ENCODE measurements at regions not wholly inside any gene's neighbourhood (a gene's known extent, or its start where the extent isn't known, plus 50 kb on each side); places are given as distances from the start of the nearest gene placed in this dataset.

- Histone ChIP-seq H3K9me3 (ENCODE audit: control insufficient read depth in 1 of 2, insufficient read depth in 1 of 2, low read depth in 1 of 2, low read length in 2 of 2) (no peaks in the 10 kb centered on the region), H3K79me2 (ENCODE audit: insufficient read depth, low read length) (no peaks in the 10 kb centered on the region), H3K27ac (ENCODE audit: low read depth, low read length) (no peak overlapping the region), H3K9ac (ENCODE audit: low read length) (no peak overlapping the region), H4K20me1 (ENCODE audit: insufficient read depth) (no peaks in the 10 kb centered on the region), H3K36me3 (ENCODE audit: control insufficient read depth in 1 of 2, insufficient read depth in 2 of 2, low read length in 2 of 2) (no peaks in the 10 kb centered on the region), H3K9me2 (ENCODE audit: insufficient read depth) (no peaks in the 10 kb centered on the region), H3K4me2 (ENCODE audit: low read length) (no peak overlapping the region), H3K4me3 (replicated peaks in 1 of 2; ENCODE audit: low read depth in 1 of 2, low read length in 2 of 2) (no peak overlapping the region), H2AFZ (ENCODE audit: low read depth, low read length, poor library complexity, severe bottlenecking) (no peak overlapping the region), H3K27me3 (ENCODE audit: insufficient read depth, low read length) (no peaks in the 10 kb centered on the region), H3K4me1 (ENCODE audit: control insufficient read depth in 1 of 2, insufficient read depth in 2 of 2, low read length in 2 of 2) (peaks cover 0 to 18% of the 10 kb centered on the region in 2 experiments; a peak in 1 of 4 replicates)
- CTCF ChIA-PET, result no interaction called here
- RAD21 ChIA-PET (ENCODE audit: low non-redundant PET in 1 of 2, low total read pairs in 2 of 2, uncharacterized antibody in 2 of 2, unreplicated experiment in 2 of 2), result no interaction called here
- POLR2A ChIA-PET, result no interaction called here
- DNase-seq (ENCODE audit: low read depth, low spot score), result no peak
- intact Hi-C loops (cut with micrococcal nuclease), result no loop called here
- no peak for TF ChIP-seq SIN3A (IDR thresholded peaks at IDR 0.05; ENCODE audit: low read depth)
- no peak for TF ChIP-seq SRF (IDR thresholded peaks at IDR 0.05; ENCODE audit: low read depth)
- no peak for TF ChIP-seq ELF1 (IDR thresholded peaks at IDR 0.05; ENCODE audit: borderline replicate concordance, low read depth)
- TF ChIP-seq YY1 (IDR thresholded peaks at IDR 0.05; ENCODE audit: extremely low read depth, insufficient replicate concordance, low read depth, low read length), result no peak
- no peak for TF ChIP-seq TCF7L2 (IDR thresholded peaks at IDR 0.05; ENCODE audit: borderline replicate concordance, extremely low read depth, insufficient read depth, insufficient read length)
- no peak for TF ChIP-seq EGR1 (IDR thresholded peaks at IDR 0.05; ENCODE audit: low read depth)
- TF ChIP-seq, protein P1, sequence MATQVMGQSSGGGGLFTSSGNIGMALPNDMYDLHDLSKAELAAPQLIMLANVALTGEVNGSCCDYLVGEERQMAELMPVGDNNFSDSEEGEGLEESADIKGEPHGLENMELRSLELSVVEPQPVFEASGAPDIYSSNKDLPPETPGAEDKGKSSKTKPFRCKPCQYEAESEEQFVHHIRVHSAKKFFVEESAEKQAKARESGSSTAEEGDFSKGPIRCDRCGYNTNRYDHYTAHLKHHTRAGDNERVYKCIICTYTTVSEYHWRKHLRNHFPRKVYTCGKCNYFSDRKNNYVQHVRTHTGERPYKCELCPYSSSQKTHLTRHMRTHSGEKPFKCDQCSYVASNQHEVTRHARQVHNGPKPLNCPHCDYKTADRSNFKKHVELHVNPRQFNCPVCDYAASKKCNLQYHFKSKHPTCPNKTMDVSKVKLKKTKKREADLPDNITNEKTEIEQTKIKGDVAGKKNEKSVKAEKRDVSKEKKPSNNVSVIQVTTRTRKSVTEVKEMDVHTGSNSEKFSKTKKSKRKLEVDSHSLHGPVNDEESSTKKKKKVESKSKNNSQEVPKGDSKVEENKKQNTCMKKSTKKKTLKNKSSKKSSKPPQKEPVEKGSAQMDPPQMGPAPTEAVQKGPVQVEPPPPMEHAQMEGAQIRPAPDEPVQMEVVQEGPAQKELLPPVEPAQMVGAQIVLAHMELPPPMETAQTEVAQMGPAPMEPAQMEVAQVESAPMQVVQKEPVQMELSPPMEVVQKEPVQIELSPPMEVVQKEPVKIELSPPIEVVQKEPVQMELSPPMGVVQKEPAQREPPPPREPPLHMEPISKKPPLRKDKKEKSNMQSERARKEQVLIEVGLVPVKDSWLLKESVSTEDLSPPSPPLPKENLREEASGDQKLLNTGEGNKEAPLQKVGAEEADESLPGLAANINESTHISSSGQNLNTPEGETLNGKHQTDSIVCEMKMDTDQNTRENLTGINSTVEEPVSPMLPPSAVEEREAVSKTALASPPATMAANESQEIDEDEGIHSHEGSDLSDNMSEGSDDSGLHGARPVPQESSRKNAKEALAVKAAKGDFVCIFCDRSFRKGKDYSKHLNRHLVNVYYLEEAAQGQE (IDR thresholded peaks at IDR 0.05; ENCODE audit: low read depth), result no peak
- TF ChIP-seq EZH2 (IDR thresholded peaks at IDR 0.05), result no peak
- TF ChIP-seq POLR2AphosphoS5 (IDR thresholded peaks at IDR 0.05; ENCODE audit: low read depth, low read length), result no peak
- TF ChIP-seq, protein P2, sequence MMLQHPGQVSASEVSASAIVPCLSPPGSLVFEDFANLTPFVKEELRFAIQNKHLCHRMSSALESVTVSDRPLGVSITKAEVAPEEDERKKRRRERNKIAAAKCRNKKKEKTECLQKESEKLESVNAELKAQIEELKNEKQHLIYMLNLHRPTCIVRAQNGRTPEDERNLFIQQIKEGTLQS (IDR thresholded peaks at IDR 0.05), result no peak
- no TSS peak for BruUV-seq (replicated peaks)
- ATAC-seq, result no peak
Measured at GRCh38 chr2:43078781-43079755, 147.3 kb downstream of the ZFP36L2 start.
